K562 (cell line): ENCODE measurements at regions not wholly inside any gene's neighbourhood (a gene's known extent, or its start where the extent isn't known, plus 50 kb on each side); places are given as distances from the start of the nearest gene placed in this dataset.

Experiments
- ATAC-seq: fragments of 200-7000 bp; cut with Tn5 transposase; 3 replicates; pipeline ENCODE4 v1.9.1; 2020; ENCODE audit warnings: moderate library complexity
- BruUV-seq: library from RNA; stranded (reverse); fragments of 400-500 nt; replicated peaks from 2 replicates; lab custom pipeline; 2021; lab: Mats Ljungman, UMichigan
- CTCF ChIA-PET: fragments of 300-600 bp; formaldehyde crosslinking; extraction: SDS; loops from one replicate; lab custom pipeline; 2021; ENCODE audit warnings: low intra/inter-chr PET ratio; lab: Yijun Ruan, JAX
- POLR2A ChIA-PET: fragments of 300-600, 350-650 bp; sonication (Branson Sonifier 250); formaldehyde crosslinking; extraction: SDS; loops from one replicate; lab custom pipeline; 2021; ENCODE audit warnings: antibody characterized with exemption, inconsistent platforms; lab: Yijun Ruan, JAX
- DNase-seq, 4 experiments: peaks; one replicate each; pipeline versions ENCODE4 v3.0.0 to v3.0.0-alpha.2; 2011 to 2018; ENCODE audit warnings: low spot score in 3 of 4, mixed read lengths in 3 of 4; ENCODE audit errors: extremely low read depth in 1 of 4
- FAIRE-seq: peaks from 2 replicates; lab custom pipeline; 2011; peaks lifted over from hg19 to GRCh38; lab: Jason Lieb, UNC
- H2AFZ ChIP-seq: 2 replicates; pipeline ENCODE4 v1.6.0; 2011; ENCODE audit warnings: low read depth, low read length, control low read depth, inconsistent platforms
- H3K27ac ChIP-seq: fragments of 200-600 bp; 3 replicates; pipeline ENCODE4 v1.8.0; 2011; ENCODE audit warnings: low read depth, mild to moderate bottlenecking, control low read depth, inconsistent platforms, low read length, moderate library complexity, mixed read lengths; ENCODE audit errors: extremely low read depth
- H3K27me3 ChIP-seq, 2 experiments: fragments of 300-600 bp in 1 of 2; 2 replicates in 1 of 2; 3 replicates in 1 of 2; pipeline versions ENCODE4 v1.6.0 to v1.8.0; 2011; ENCODE audit warnings: inconsistent platforms in 2 of 2, low read length in 2 of 2, mild to moderate bottlenecking in 1 of 2, mixed read lengths in 1 of 2, moderate library complexity in 1 of 2; ENCODE audit not compliant: control insufficient read depth in 2 of 2, insufficient read depth in 2 of 2
- H3K36me3 ChIP-seq: fragments of 300-600 bp; 3 replicates; pipeline ENCODE4 v1.8.0; 2011; ENCODE audit warnings: mild to moderate bottlenecking, low read length, inconsistent platforms; ENCODE audit not compliant: control insufficient read depth, insufficient read depth
- H3K4me1 ChIP-seq, 2 experiments: fragments of 200-600 bp in 1 of 2; replicated peaks in 1 of 2; 2 replicates in 1 of 2; 3 replicates in 1 of 2; pipeline versions ENCODE4 v1.5.1 to v1.8.0; 2011; ENCODE audit warnings: inconsistent platforms in 2 of 2, low read length in 2 of 2, mild to moderate bottlenecking in 1 of 2, mixed read lengths in 1 of 2, moderate library complexity in 1 of 2; ENCODE audit not compliant: control insufficient read depth in 2 of 2, insufficient read depth in 2 of 2
- H3K4me2 ChIP-seq: 2 replicates; pipeline ENCODE4 v1.6.1; 2011; ENCODE audit warnings: low read length, control low read depth, inconsistent platforms, mixed read lengths; ENCODE audit not compliant: insufficient read depth
- H3K4me3 ChIP-seq: fragments of 200-600 bp; sonication (generic), shearing (Covaris generic); 2 replicates; pipeline ENCODE4 v1.5.1; 2016; ENCODE audit warnings: control low read depth, inconsistent platforms
- H3K79me2 ChIP-seq: fragments of 200-600 bp; 3 replicates; pipeline ENCODE4 v1.8.0; 2011; ENCODE audit warnings: low read length, inconsistent platforms; ENCODE audit not compliant: control insufficient read depth, insufficient read depth
- H3K9ac ChIP-seq, 2 experiments: 2 replicates each; pipeline versions ENCODE4 v1.6.0 to v1.6.1; 2011; ENCODE audit warnings: low read depth in 2 of 2, low read length in 2 of 2, control low read depth in 1 of 2, inconsistent platforms in 1 of 2, mild to moderate bottlenecking in 1 of 2, mixed read lengths in 1 of 2; ENCODE audit not compliant: insufficient read depth in 1 of 2
- H3K9me1 ChIP-seq: one replicate; pipeline ENCODE4 v1.6.0; 2011; ENCODE audit warnings: inconsistent platforms, mild to moderate bottlenecking, low read length, moderate library complexity; ENCODE audit not compliant: control insufficient read depth, insufficient read depth
- H3K9me3 ChIP-seq: replicated peaks from 2 replicates; pipeline ENCODE4 v1.5.1; 2011; ENCODE audit warnings: low read depth, low read length, inconsistent platforms; ENCODE audit not compliant: control insufficient read depth, insufficient read depth
- H4K20me1 ChIP-seq: replicated peaks from 2 replicates; pipeline ENCODE4 v1.6.1; 2011; ENCODE audit warnings: low read length, inconsistent platforms, mixed read lengths; ENCODE audit not compliant: control insufficient read depth, insufficient read depth
- BRD4 ChIP-seq: fragments of 200-600 bp; sonication (generic); IDR thresholded peaks from 2 replicates; pipeline ENCODE4 v1.6.1; 2017; ENCODE audit warnings: inconsistent platforms
- ELF2 ChIP-seq: fragments of 250-450 bp; sonication (Bioruptor Pico); IDR thresholded peaks from 2 replicates; pipeline ENCODE4 v1.5.0; 2021; ENCODE audit warnings: mild to moderate bottlenecking
- EP400 ChIP-seq: fragments of 450-650 bp; IDR thresholded peaks from 2 replicates; pipeline ENCODE4 v1.6.1; 2017; ENCODE audit warnings: antibody characterized with exemption, mild to moderate bottlenecking, moderate library complexity
- ILK ChIP-seq: fragments of 450-650 bp; IDR thresholded peaks from 2 replicates; pipeline ENCODE4 v1.6.1; 2016; ENCODE audit warnings: missing genetic modification characterization, low read depth, mild to moderate bottlenecking, missing compliant biosample characterization, moderate library complexity, borderline replicate concordance
- RAD51 ChIP-seq: fragments of 450-650 bp; IDR thresholded peaks from 2 replicates; pipeline ENCODE4 v1.7.1; 2016; ENCODE audit warnings: low read depth, mild to moderate bottlenecking, borderline replicate concordance
- SOX6 ChIP-seq: fragments of 450-650 bp; IDR thresholded peaks from 2 replicates; pipeline ENCODE4 v1.6.1; 2014; ENCODE audit warnings: mild to moderate bottlenecking
- XRCC4 ChIP-seq: IDR thresholded peaks from one replicate; pipeline ENCODE4 v1.6.1; 2011; ENCODE audit not compliant: insufficient read depth, insufficient read length; ENCODE audit errors: extremely low read depth
- ZBTB1 ChIP-seq: sonication (generic); formaldehyde crosslinking; IDR thresholded peaks from 2 replicates; pipeline ENCODE4 v1.8.1; 2023; ENCODE audit warnings: missing genetic modification reagents, low read depth, mild to moderate bottlenecking, borderline replicate concordance
- ZFP36 ChIP-seq: fragments of 150-350 bp; IDR thresholded peaks from 2 replicates; pipeline ENCODE4 v1.6.1; 2018; ENCODE audit warnings: low read length, low read depth; ENCODE audit not compliant: partially characterized antibody
- ZNF12 ChIP-seq: sonication (generic); formaldehyde crosslinking; IDR thresholded peaks from 2 replicates; pipeline ENCODE4 v1.4.0; 2020; ENCODE audit warnings: mild to moderate bottlenecking, missing genetic modification reagents
- ZNF217 ChIP-seq: sonication (generic); formaldehyde crosslinking; IDR thresholded peaks from 2 replicates; pipeline ENCODE4 v1.8.0; 2022; ENCODE audit warnings: mild to moderate bottlenecking, missing genetic modification reagents
- WGBS: fragments of 100-300 bp; shearing (Covaris generic); methylation state at CpG from one replicate; pipeline ENCODE4 v1.1.6; 2016; ENCODE audit warnings: low coverage, mixed read lengths; ENCODE audit not compliant: insufficient coverage; ENCODE audit errors: missing lambda C conversion rate; 5-methylcytosine and 5-hydroxymethylcytosine counted together
- in situ Hi-C: fragments of 300-500 bp; cut with MboI; formaldehyde crosslinking; loops from 4 replicates; pipeline ENCODE4 v1.15.0; 2018; ENCODE audit warnings: inconsistent platforms, mixed read lengths
- intact Hi-C: fragments of 100-400 bp; cut with micrococcal nuclease; formaldehyde crosslinking; loops from 2 replicates; pipeline ENCODE4 v1.14.2; 2022
- TF ChIP-seq, protein P1 (sequence below): fragments of 200-400 bp; formaldehyde crosslinking; IDR thresholded peaks from 2 replicates; pipeline ENCODE4 v1.6.1; 2017; ENCODE audit warnings: mild to moderate bottlenecking, low read depth, low read length, moderate library complexity
- TF ChIP-seq, protein P2 (sequence below): fragments of 250-450 bp; sonication (Bioruptor Pico); IDR thresholded peaks from 2 replicates; pipeline ENCODE4 v1.8.0; 2021; ENCODE audit warnings: mild to moderate bottlenecking, moderate library complexity
- TF ChIP-seq, protein P3 (sequence below): sonication (generic); formaldehyde crosslinking; IDR thresholded peaks from 2 replicates; pipeline ENCODE4 v1.9.0; 2022; ENCODE audit warnings: mild to moderate bottlenecking, missing genetic modification reagents
- TF ChIP-seq, protein P4 (sequence below): fragments of 450-650 bp; formaldehyde crosslinking; IDR thresholded peaks from 2 replicates; pipeline ENCODE4 v1.4.0; 2020; ENCODE audit warnings: mild to moderate bottlenecking, mixed read lengths

DNA sequence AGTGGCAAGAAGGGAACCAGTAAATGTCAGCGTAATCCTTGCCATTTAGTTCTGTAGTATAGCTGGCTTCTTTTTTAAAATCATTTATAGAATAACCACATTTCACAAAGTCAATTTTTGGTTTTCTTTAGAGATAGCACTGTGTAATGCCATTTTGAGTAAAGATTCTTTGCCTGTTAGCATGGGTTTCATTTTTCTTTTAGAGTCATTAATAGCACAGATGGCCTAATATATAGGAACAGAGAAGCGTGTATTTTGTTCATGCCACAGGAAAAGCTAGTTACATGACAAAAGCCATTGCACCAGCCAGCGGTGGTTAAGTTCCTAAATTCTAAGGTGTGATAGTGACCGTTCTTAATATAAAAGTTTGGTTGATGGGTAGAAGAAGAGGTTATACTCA is 1363.9 kb downstream of the MAT2B start (continued):
- TF ChIP-seq, protein P1, sequence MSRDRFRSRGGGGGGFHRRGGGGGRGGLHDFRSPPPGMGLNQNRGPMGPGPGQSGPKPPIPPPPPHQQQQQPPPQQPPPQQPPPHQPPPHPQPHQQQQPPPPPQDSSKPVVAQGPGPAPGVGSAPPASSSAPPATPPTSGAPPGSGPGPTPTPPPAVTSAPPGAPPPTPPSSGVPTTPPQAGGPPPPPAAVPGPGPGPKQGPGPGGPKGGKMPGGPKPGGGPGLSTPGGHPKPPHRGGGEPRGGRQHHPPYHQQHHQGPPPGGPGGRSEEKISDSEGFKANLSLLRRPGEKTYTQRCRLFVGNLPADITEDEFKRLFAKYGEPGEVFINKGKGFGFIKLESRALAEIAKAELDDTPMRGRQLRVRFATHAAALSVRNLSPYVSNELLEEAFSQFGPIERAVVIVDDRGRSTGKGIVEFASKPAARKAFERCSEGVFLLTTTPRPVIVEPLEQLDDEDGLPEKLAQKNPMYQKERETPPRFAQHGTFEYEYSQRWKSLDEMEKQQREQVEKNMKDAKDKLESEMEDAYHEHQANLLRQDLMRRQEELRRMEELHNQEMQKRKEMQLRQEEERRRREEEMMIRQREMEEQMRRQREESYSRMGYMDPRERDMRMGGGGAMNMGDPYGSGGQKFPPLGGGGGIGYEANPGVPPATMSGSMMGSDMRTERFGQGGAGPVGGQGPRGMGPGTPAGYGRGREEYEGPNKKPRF: no peak

DNA sequence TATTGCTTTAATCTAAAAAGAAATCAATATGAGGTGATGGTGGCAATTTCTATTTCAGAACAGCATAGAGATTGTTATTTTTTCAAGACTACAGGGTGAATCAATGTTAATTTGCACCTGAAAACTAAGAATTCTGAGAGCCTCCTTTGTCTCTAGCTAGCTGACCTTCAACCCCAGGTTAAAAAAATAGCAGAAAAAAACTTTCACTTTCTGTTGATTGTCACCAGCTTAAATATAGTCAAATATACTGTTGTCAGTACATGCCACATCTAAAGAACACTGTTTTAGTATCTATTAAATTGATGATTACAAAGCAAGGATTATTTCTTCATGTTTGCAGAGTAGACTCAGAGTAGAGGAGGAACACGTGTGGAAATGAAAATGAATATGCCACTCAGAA is 1371.4 kb downstream of the MAT2B start:
- H3K27me3 ChIP-seq: no peaks in the 10 kb centered on the region
- H3K9me1 ChIP-seq: no peaks in the 10 kb centered on the region
- 0% methylated on average over 1 of the region's 1 CpG for WGBS
- ATAC-seq (no peak), FAIRE-seq (no peak), DNase-seq (no peak)
- H3K9ac ChIP-seq: no peak overlapping the region
- H3K27ac ChIP-seq: no peak overlapping the region
- no peak overlapping the region for H2AFZ ChIP-seq
- intact Hi-C loops: no loop called here
- in situ Hi-C loops: no loop called here
- H3K4me2 ChIP-seq: no peak overlapping the region
- no TSS peak for BruUV-seq
- ChIA-PET POLR2A (no interaction called here), CTCF (no interaction called here)
- no peaks in the 10 kb centered on the region for H3K36me3 ChIP-seq
- H3K4me1 ChIP-seq: no peaks in the 10 kb centered on the region
- H3K79me2 ChIP-seq: no peaks in the 10 kb centered on the region
- H3K4me3 ChIP-seq: no peak overlapping the region
- TF ChIP-seq RAD51: no peak
- TF ChIP-seq XRCC4: no peak
- TF ChIP-seq, protein P2, sequence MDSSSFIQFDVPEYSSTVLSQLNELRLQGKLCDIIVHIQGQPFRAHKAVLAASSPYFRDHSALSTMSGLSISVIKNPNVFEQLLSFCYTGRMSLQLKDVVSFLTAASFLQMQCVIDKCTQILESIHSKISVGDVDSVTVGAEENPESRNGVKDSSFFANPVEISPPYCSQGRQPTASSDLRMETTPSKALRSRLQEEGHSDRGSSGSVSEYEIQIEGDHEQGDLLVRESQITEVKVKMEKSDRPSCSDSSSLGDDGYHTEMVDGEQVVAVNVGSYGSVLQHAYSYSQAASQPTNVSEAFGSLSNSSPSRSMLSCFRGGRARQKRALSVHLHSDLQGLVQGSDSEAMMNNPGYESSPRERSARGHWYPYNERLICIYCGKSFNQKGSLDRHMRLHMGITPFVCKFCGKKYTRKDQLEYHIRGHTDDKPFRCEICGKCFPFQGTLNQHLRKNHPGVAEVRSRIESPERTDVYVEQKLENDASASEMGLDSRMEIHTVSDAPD (CRISPR knock-in tag): no peak
- no peak for TF ChIP-seq ZFP36
- TF ChIP-seq ILK (tag): no peak
- no peak for TF ChIP-seq EP400
- TF ChIP-seq BRD4: no peak
- TF ChIP-seq SOX6: no peak
- TF ChIP-seq ZNF217 (CRISPR knock-in tag): no peak
- TF ChIP-seq, protein P3, sequence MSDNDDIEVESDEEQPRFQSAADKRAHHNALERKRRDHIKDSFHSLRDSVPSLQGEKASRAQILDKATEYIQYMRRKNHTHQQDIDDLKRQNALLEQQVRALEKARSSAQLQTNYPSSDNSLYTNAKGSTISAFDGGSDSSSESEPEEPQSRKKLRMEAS (CRISPR knock-in tag): no peak
- no peak for TF ChIP-seq ELF2
- no peak for TF ChIP-seq ZBTB1 (CRISPR knock-in tag)
- no peak for TF ChIP-seq ZNF12 (CRISPR knock-in tag)
- TF ChIP-seq, protein P4, sequence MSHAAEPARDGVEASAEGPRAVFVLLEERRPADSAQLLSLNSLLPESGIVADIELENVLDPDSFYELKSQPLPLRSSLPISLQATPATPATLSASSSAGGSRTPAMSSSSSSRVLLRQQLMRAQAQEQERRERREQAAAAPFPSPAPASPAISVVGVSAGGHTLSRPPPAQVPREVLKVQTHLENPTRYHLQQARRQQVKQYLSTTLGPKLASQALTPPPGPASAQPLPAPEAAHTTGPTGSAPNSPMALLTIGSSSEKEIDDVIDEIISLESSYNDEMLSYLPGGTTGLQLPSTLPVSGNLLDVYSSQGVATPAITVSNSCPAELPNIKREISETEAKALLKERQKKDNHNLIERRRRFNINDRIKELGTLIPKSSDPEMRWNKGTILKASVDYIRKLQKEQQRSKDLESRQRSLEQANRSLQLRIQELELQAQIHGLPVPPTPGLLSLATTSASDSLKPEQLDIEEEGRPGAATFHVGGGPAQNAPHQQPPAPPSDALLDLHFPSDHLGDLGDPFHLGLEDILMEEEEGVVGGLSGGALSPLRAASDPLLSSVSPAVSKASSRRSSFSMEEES (CRISPR knock-in tag): no peak
- TF ChIP-seq, all 486 proteins: peak for 0
- Histone ChIP-seq H3K9me3 (no peaks in the 10 kb centered on the region), H4K20me1 (no peaks in the 10 kb centered on the region)
